Stimulated activated CD4-positive, alpha-beta T cell treated with anti-CD3 and anti-CD28 coated beads, Interleukin-2, amount 100 ng/mL, for 48 hours (primary cell): ENCODE measurements at regions not wholly inside any gene's neighbourhood (a gene's known extent, or its start where the extent isn't known, plus 50 kb on each side); places are given as distances from the start of the nearest gene placed in this dataset.
"Not testable (repeated sequence)": the region's sequence is repeated elsewhere in the genome, so short reads cannot be mapped to it uniquely, and the experiment has no call there.

Source experiments
- DNase-seq, 2 donors: peaks; one replicate each; pipeline ENCODE4 v3.0.0-alpha.2; 2020

DNA sequence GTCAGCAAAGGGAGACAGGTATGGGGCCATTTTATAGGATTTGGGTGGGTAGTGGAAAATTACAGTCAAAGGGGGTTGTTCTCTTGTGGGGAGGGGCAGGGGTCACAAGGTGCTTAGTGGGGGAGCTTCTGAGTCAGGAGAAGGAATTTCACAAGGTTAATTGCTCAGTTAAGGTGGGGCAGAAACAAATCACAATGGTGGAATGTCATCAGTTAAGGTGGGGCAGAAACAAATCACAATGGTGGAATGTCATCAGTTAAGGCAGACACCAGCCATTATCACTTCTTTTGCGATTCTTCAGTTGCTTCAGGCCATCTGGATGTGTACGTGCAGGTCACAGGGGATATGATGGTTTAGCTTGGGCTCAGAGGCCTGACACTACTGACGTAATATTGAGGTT, 1077.6 kb downstream of the DNAJB9 start:
- not testable (repeated sequence) for DNase-seq

DNA sequence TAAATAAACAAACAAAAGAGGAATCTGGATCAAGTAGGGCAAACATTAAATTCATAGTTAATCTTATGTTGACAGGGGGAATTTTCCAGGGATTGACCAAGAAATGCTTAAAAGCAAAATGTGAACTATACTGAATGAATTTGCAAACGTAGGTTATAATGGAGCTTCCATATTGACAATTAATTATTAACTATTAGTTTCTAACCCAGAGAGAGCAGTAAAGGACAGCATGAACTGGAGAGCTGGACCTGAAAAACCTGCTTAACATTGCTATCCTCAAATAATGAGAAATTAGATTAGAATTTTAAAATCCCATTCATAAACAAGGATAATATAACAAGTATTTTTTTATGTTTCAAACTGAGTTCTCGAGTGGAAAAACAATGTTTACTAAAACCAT, 1089.6 kb downstream of the DNAJB9 start:
- DNase-seq, result no peak

DNA sequence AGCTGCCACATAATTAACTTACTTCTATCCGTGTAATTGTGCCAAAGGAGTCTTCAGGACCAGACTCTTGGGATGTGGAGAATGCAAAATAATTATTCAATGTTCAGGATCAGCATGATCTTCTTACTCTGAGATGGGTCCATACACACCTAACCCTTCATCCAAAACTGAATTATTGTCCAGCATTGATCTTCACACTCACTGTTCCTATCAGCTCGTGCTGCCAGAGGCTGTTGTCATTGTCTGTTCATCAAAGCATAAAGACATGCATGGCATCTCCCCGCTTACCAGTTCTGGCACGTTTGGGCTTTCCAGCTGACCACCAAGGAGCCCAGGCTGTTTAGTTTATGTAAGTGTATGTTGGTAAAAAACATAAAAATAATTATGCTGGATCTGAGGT, 1090.7 kb downstream of the DNAJB9 start:
- no peak for DNase-seq

DNA sequence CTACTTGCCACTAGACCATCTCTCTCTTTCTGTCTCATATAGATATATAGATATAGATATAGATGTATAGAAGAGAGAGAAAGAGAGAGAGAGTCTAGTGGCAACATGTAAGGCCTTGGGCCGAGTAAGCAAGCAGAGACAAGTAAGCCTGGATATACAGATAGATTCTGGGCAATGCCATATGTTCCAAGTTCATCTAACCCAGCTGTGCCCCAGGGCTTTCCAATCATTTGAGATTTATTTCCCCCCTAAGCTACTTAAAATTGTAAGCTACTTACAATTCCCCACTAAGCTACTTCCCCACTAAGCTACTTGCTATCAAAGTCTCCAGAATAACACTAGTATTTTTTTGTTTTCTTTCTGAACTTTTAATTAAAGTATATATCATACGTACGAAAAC, 1094.1 kb downstream of the DNAJB9 start:
- DNase-seq, result no peak

DNA sequence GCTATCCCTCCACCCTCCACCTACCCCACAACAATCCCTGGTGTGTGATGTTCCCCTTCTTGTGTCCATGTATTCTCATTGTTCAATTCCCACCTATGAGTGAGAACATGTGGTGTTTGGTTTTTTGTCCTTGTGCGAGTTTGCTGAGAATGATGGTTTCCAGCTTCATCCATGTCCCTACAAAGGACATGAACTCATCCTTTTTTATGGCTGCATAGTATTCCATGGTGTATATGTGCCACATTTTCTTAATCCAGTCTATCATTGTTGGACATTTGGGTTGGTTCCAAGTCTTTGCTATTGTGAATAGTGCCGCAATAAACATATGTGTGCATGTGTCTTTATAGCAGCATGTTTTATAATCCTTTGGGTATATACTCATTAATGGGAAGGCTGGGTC, 1117.6 kb downstream of the DNAJB9 start:
- not testable (repeated sequence) for DNase-seq

DNA sequence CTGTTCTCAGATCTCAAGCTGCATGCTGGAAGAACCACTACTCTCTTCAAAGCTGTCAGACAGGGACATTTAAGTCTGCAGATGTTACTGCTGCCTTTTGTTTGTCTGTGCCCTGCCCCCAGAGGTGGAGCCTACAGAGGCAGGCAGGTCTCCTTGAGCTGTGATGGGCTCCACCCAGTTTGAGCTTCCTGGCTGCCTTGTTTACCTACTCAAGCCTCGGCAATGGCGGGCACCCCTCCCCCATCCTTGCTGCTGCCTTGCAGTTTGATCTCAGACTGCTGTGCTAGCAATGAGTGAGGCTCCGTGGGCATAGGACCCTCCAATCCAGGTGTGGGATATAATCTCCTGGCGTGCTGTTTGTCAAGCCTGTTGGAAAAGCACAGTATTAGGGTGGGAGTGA, 1122.9 kb downstream of the DNAJB9 start:
- not testable (repeated sequence) for DNase-seq

DNA sequence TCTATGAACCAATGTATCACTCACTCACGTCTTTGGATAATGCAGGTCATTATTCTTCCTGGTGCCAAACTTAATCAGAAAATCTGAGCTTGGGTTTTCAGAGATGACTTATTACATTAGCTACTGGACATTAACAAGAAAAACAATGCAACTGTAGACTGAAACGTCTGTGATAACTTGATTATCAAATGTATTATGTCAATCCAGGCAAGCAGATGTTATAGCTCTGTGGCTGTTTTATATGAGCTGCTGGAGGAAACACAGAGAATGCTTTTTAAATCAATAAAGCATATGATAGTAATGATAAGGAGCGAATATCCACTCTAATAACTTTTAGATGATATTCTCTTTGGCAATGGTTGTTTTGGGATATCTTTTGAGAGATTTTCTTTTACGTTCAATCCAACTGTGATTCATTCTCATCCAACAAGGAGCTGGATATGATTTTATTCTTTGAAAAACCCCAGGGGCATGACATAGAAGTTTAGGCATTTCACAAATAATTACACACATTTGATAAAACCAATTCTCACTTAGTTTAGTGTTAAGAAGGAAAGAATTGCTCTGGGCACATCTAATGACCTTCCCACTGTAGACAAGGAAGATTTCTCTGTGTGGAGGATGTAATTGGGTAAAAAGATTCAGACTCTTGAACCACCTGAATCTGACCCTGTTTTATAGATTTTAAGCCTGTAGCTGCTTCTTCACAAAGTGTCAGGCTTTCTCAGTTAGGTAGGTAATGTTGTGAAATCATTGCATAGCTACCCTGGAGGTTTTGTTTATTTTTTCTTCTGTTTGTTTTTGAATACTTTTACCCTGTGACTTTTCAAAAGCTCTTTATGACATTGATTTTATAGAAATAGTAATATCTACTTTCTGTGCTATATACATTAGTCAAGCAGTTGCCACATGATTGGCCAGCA, 1124.7 kb downstream of the DNAJB9 start:
- DNase-seq, result no peak

DNA sequence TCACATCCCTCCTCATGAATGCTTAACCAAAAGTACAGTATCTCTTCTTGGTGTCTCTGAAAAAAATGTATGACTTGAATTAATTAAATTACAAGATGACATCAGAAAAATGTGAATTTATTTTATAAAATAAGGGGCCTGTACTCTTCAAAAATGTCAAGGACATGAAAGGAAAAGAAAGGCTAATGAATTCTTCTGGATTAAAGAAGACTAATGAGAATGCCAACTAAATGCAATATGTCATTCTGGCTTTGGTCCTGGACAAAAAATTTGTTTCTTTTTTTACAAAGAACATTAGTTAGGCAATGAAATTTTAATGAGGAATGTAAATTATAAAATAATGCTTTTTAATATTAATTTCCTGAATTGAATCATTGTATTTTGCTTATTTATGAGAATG, 1125.7 kb downstream of the DNAJB9 start:
- DNase-seq, result no peak

DNA sequence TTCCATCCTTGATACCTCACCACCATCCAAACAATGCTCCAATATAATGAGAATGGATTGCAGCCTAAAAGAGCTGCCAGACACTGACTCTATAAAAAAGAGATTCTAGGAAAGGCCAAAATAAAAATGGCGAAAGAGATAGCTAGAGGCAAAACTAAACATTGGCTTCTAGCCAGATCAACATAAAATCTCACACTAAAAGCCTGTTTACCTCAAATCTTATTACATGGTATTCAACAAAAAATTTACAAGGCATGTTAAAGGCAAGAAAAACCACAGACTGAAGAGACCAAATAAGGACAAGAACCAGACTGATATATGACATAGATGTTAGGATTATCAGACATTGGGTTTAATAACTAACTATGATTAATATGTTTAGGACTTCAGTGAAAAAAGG, 1127.0 kb downstream of the DNAJB9 start:
- DNase-seq, result no peak

DNA sequence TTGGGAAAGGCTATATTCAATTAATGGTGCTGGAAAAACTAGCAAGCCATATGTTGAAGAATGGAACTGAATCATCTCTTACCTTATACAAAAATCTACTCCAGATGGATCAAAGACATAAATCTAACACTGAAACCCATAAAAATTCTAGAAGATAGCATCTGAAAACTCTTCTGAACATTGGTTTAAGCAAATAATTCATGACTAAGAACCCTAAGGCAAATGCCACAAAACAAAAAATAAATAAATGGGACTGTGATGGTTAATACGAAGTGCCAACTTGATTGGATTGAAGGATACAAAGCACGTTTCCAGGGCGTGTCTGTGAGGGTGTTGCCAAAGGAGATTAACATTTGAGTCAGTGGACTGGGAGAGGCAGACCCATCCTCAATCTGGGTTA, 1130.0 kb downstream of the DNAJB9 start:
- no peak for DNase-seq

DNA sequence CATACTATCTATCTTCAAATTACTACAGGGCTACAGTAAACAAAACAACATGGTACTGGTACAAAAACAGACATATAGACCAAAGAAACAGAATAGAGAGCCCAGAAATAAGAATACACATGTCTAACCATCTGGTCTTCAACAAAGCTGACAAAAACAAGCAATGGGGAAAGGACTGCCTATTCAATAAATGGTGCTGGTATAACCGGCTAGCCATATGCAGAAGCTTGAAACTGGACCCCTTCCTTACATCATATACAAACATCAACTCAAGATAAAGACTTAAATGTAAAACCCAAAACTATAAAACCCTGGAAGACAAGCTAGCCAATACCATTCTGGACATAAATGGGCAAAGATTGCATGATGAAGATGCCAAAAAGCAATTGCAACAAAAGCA, 1143.7 kb downstream of the DNAJB9 start:
- no peak for DNase-seq

DNA sequence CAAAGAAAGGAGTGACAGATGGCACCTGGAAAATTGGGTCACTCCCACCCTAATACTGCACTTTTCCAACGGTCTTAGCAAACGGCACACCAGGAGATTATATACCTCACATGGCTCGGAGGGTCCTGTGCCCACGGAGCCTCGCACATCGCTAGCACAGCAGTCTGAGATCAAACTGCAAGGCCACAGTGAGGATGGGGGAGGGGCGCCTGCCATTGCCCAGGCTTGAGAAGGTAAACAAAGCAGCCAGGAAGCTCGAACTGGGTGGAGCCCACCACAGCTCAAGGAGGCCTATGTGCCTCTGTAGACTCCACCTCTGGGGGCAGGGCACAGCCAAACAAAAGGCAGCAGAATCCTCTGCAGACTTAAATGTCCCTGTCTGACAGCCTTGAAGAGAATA, 1149.7 kb downstream of the DNAJB9 start:
- not testable (repeated sequence) for DNase-seq

DNA sequence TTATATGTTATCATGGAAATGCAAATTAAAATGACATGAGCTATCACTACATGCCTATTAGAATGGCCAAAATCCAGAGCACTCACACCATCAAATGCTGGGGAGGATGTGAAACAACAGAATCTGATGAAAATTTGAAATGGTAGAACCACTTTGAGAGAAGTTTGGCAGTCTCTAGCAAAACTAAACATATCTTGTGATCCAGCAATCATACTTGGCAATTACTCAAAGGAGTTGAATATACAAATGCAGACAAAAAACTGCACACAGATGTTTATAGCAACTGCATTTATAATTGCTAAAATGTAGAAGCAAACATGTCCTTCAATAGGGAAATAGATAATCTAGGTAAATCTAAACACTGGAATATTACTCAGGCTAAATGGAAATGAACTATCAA, 1164.9 kb downstream of the DNAJB9 start:
- DNase-seq, result no peak

DNA sequence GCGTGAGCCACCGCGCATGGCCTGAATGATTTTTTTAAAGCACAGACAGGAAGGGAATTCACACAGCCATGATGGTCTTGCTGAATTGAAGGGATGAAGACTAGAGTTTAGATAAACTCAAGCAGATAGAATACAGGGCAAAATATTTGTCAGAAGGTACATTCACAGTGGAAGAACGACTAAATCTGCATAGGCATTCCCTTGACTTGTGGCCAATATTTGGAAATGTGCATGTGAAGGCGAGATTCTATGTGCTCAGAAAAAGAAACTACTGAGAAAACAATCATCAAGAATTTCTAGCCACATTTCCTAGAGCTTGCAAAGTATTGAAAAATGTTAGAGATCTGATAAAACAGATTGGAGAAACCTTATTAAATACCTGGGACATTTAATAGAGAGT, 1166.2 kb downstream of the DNAJB9 start:
- no peak for DNase-seq

DNA sequence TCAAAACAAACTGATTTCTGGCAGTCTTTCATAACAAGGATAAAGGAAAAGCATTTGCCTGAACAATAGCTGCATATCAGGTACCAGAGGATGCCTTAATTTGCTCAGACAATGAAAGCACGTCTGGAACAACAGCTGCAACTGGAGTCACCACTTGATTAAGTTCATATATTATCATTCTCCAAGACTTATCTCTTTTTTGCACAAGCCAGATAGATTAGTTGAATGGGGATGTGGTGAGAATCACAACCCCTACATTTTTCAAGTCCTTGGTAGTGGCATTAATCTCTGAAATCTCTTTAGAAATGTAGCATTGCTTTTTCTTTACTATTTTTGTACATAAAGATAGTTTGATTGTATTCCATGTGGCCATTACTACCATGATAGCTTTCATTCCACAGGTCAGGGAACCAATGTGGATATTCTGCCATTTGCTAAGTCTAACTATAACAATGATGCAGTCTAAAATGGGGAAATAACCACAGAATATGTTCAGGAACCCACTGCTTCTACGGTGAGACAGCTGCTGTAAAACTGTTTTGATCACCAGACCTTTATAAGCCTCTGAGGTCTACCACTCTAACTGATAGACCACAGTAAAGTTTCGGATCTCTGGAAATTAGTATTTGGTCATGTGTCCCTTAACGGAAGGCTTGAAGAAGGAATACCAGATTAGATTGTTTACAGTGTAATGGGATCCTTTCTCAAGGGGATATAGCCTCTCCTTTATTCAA, 1176.2 kb downstream of the DNAJB9 start:
- no peak for DNase-seq

DNA sequence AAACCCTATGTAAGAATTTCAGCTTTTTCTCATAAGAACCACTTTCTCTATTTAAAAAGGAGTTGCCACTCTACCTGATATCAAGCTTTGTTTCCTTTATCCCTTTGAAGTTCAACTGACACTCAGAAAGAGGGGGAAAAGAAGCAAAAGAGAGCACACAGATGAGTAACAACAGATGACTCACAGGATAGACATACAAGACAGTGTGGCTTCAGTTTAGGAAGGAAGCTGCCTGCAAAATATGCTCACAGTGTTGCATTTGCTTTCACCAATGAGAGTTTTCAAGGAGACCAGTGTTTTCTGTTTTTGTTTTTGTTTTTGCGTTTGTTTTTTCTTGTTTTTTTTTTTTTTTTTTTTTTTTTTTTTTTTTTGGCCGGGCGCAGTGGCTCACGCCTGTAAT, 1181.6 kb downstream of the DNAJB9 start:
- DNase-seq, result no peak

DNA sequence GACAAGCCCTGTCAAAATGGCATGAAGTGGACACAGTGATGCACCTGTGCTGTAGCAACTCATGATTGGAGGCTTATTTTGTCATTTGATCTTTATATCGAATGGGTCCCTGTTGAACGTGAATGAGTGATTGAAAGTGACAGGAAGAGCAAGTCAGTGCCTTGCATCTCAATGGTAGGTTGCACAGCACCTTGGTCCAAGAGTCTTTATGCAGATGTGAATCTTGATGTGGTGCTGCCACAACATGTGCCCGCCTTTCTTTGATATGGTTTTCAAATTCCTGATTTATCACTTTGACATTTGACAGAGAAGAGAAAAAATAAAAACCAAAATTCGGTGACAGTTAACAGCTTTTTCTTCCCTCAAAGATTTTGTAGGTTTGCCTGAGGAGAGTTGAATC, 1182.4 kb downstream of the DNAJB9 start:
- DNase-seq, result no peak

DNA sequence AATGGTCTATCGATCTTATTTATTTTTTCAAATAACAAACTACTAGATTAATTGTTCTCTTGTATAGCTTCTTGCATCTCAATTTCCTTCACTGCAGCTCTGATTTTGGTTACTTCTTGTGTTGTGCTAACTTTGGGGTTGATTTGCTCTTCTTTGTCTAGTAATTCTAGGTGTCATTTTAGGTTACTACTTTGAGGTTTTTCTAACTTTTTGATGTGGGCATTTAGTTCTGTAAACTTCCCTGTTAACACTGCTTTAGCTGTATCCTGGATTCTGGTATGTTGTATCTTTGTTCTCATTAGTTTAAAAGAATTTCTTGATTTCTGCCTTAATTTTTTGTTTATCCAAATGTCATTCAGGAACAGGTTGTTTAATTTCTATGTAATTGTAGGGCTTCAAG, 1188.0 kb downstream of the DNAJB9 start:
- no peak for DNase-seq

DNA sequence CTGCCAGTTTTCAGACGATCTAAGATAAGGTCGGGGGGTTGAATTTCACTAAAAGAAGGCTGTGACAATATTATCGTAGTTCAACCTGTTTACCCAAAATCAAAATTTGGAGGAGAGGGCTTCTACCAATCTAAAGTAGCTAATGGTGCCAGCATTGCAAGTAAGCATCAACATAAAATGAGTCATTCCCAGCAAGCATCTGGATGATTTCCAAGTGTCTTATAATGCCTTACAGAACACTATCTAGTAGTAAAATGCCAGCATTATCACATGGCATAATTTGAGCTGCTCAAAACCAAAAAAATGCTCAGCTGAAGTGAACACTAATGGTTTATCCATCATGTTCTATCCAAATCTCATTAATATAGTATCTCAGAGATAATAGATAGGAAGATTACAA, 1193.9 kb downstream of the DNAJB9 start:
- DNase-seq, result no peak

DNA sequence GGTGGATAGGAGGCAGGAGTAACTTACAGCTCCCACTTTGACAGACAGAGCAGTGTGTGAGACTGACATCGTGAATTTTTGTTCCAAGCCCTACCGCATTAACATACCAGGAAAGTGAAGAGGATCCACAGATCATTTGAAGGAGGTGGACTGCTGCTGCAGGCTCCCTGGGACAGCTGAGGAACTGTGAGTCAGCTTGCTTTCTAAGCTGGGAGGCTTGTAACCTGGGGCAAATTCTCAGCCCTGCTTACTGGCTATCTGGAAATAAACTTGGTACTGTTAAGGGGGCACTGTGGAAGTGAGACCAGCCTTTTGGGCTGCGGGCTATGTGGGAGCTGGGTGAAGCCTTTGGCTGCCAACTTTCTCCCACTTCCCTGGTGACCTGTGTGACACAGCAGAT, 1202.5 kb downstream of the DNAJB9 start:
- no peak for DNase-seq

DNA sequence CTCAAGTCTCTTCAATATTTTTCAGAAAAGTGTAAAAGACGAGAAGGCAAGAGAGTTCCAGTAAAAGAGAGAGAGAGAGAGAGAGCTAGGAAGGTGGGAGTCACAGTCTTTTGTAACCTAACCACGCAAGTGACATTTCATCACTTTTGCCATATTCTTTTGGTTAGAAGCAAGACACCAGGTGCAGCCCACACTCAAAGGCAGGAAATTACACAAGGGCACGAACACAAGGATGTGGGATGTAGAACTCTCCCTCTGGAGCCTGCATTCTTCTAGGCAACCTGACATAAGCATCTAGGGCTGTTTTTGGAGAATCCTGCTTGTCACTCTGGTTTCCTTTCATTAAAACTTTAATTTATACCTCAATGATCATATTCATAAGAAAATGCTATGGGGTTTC, 1213.1 kb downstream of the DNAJB9 start:
- DNase-seq, result no peak

DNA sequence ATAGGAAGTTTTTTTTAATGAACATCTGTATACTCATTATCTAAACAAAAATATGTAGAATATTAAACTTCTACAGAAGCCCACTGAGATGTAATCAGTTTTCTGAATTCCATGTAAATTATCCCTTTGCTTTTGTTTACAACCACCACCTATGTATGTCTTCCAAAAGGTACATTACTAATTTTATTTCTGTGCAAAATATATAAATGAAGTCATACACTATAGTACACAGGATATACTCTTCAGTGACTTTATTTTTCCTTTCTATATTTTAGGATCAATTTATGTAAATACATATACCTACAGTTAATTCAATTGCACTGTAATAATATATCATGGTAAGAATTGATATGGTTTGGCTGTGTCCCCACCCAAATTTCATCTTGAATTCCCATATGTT, 1236.9 kb downstream of the DNAJB9 start:
- no peak for DNase-seq

DNA sequence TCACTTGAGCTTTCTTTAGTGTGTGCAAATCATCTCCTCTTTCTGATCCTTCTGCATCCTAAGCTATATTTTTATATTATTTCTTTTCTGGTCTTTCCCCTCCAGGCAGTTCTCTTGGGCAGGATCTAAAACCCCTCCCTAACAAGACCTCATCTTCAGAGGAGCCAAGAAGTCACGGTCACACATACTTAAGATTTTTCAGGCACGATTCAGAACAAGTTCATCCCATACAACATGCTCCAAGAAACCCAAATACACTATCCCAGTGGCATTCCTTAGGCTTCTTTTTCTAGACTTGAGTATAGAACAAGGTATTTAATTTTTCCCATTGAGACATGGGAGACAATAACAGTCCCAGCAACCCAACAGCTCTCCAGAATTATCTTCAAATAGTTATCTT, 1251.5 kb downstream of the DNAJB9 start:
- DNase-seq, result no peak

DNA sequence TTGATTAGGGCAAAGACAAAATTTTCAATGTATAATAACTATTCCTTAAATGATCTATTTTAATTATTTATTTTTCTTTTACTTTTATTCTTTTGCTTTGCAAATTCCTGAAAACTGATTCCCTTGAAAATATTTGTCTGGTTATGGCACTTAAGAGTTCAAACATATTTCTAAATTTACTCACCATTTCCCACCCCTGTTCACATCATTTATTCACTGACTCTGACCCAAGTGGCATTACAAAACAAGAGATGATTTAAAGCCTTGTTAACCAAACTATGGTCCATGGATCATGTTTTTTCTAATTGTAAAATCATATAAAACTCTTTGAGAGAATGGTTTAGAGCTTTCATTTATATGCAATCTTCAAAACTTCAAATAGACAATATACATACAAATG, 1256.1 kb upstream of the LRRN3 start:
- no peak for DNase-seq
